KMS-11 (cell line): ENCODE measurements at regions not wholly inside any gene's neighbourhood (a gene's known extent, or its start where the extent isn't known, plus 50 kb on each side); places are given as distances from the start of the nearest gene placed in this dataset.

Experiments
- H2AFZ ChIP-seq: fragments of 200-600 bp; sonication (generic); 2 replicates; pipeline ENCODE4 v1.6.1; 2016; ENCODE audit warnings: antibody characterized with exemption, mixed run types, low read depth
- H3K27ac ChIP-seq: fragments of 200-600 bp; sonication (generic); 2 replicates; pipeline ENCODE4 v1.6.1; 2016; ENCODE audit warnings: mild to moderate bottlenecking, mixed run types
- H3K27me3 ChIP-seq: fragments of 200-600 bp; sonication (generic); 2 replicates; pipeline ENCODE4 v1.6.1; 2017; ENCODE audit warnings: mild to moderate bottlenecking, low read depth, mixed run types, moderate library complexity; ENCODE audit not compliant: insufficient read depth
- H3K36me3 ChIP-seq: fragments of 200-600 bp; sonication (generic); 2 replicates; pipeline ENCODE4 v1.6.1; 2017; ENCODE audit warnings: mild to moderate bottlenecking, mixed run types; ENCODE audit not compliant: insufficient read depth
- H3K4me1 ChIP-seq: fragments of 200-600 bp; sonication (generic); 2 replicates; pipeline ENCODE4 v1.6.1; 2016; ENCODE audit warnings: mild to moderate bottlenecking, low read depth, mixed run types; ENCODE audit not compliant: poor library complexity, severe bottlenecking
- H3K4me2 ChIP-seq: fragments of 200-600 bp; sonication (generic); 2 replicates; pipeline ENCODE4 v1.7.0; 2016; ENCODE audit warnings: mild to moderate bottlenecking, mixed run types
- H3K4me3 ChIP-seq: fragments of 200-600 bp; sonication (generic); IDR thresholded peaks from 2 replicates; pipeline ENCODE4 v1.6.1; 2017; ENCODE audit warnings: low read depth, low read length, mixed read lengths; ENCODE audit not compliant: insufficient read depth
- H3K79me2 ChIP-seq: fragments of 200-600 bp; sonication (generic); 2 replicates; pipeline ENCODE4 v1.6.1; 2016; ENCODE audit warnings: low read depth, mixed run types; ENCODE audit not compliant: insufficient read depth
- H3K9ac ChIP-seq: fragments of 200-600 bp; sonication (generic); 2 replicates; pipeline ENCODE4 v1.6.1; 2016; ENCODE audit warnings: mild to moderate bottlenecking, mixed run types
- H4K20me1 ChIP-seq: fragments of 200-600 bp; sonication (generic); 2 replicates; pipeline ENCODE4 v1.6.1; 2016; ENCODE audit warnings: mild to moderate bottlenecking, mixed run types; ENCODE audit not compliant: insufficient read depth
- CTCF ChIP-seq: fragments of 200-600 bp; sonication (generic); conservative IDR thresholded peaks from 2 replicates; pipeline ENCODE4 v1.6.1; 2017; ENCODE audit warnings: low read depth, mild to moderate bottlenecking, antibody characterized with exemption, low read length, moderate library complexity, mixed read lengths

- no peaks in the 10 kb centered on the region for H4K20me1 ChIP-seq
- no peak for TF ChIP-seq CTCF
- no peak overlapping the region for H3K27ac ChIP-seq
- H3K9ac ChIP-seq: no peak overlapping the region
- H3K36me3 ChIP-seq: no peaks in the 10 kb centered on the region
- no peaks in the 10 kb centered on the region for H3K79me2 ChIP-seq
- H3K4me1 ChIP-seq: no peaks in the 10 kb centered on the region
- no peak overlapping the region for H3K4me3 ChIP-seq
- no peak overlapping the region for H2AFZ ChIP-seq
- no peaks in the 10 kb centered on the region for H3K27me3 ChIP-seq
- H3K4me2 ChIP-seq: no peak overlapping the region
Observed at GRCh38 chr2:78541088-78541450, 484.4 kb upstream of the REG3G start.

- Histone ChIP-seq H3K27me3 (no peaks in the 10 kb centered on the region), H4K20me1 (no peaks in the 10 kb centered on the region), H3K36me3 (no peaks in the 10 kb centered on the region), H3K27ac (no peak overlapping the region), H3K9ac (no peak overlapping the region), H3K4me1 (no peaks in the 10 kb centered on the region), H3K4me2 (no peak overlapping the region), H3K79me2 (no peaks in the 10 kb centered on the region), H2AFZ (no peak overlapping the region), H3K4me3 (no peak overlapping the region)
- no peak for TF ChIP-seq CTCF
Observed at GRCh38 chr2:78541451-78542267, 483.8 kb upstream of the REG3G start.

- Histone ChIP-seq H4K20me1 (no peaks in the 10 kb centered on the region), H3K9ac (no peak overlapping the region), H3K4me1 (no peaks in the 10 kb centered on the region), H3K36me3 (no peaks in the 10 kb centered on the region), H3K27me3 (no peaks in the 10 kb centered on the region), H3K4me2 (no peak overlapping the region), H3K79me2 (no peaks in the 10 kb centered on the region), H3K4me3 (no peak overlapping the region), H2AFZ (no peak overlapping the region), H3K27ac (no peak overlapping the region)
- TF ChIP-seq CTCF: no peak
Observed at GRCh38 chr2:78546843-78547242, 478.7 kb upstream of the REG3G start.

- no peak overlapping the region for H3K4me2 ChIP-seq
- H3K27me3 ChIP-seq: no peaks in the 10 kb centered on the region
- no peak for TF ChIP-seq CTCF
- no peaks in the 10 kb centered on the region for H3K4me1 ChIP-seq
- no peaks in the 10 kb centered on the region for H3K36me3 ChIP-seq
- H3K79me2 ChIP-seq: no peaks in the 10 kb centered on the region
- no peak overlapping the region for H3K9ac ChIP-seq
- no peak overlapping the region for H3K4me3 ChIP-seq
- H4K20me1 ChIP-seq: no peaks in the 10 kb centered on the region
- no peak overlapping the region for H3K27ac ChIP-seq
- H2AFZ ChIP-seq: no peak overlapping the region
Observed at GRCh38 chr2:78549766-78550165, 475.7 kb upstream of the REG3G start.
